OCI-LY3 (cell line): ENCODE measurements at regions not wholly inside any gene's neighbourhood (a gene's known extent, or its start where the extent isn't known, plus 50 kb on each side); places are given as distances from the start of the nearest gene placed in this dataset.
A peak's percentile ranks its signal among the peaks of the same experiment; 100 is the strongest.

ENCODE experiments used
- H2AFZ ChIP-seq: fragments of 200-600, 300-600 bp; shearing (Covaris generic); 2 replicates; pipeline ENCODE4 v1.6.0; 2014; ENCODE audit warnings: antibody characterized with exemption, low read depth, low read length
- H3K27ac ChIP-seq: fragments of 200-600, 300-600 bp; sonication (generic); 2 replicates; pipeline ENCODE4 v1.5.1; 2014; ENCODE audit warnings: mild to moderate bottlenecking, low read length, moderate library complexity, mixed read lengths
- H3K27me3 ChIP-seq: fragments of 200-600, 300-600 bp; sonication (generic); 2 replicates; pipeline ENCODE4 v1.6.1; 2014; ENCODE audit warnings: low read depth, low read length, mixed read lengths
- H3K36me3 ChIP-seq: fragments of 200-600, 300-600 bp; sonication (generic); replicated peaks from 2 replicates; pipeline ENCODE3; 2014; ENCODE audit warnings: low read depth, low read length, mixed read lengths
- H3K4me1 ChIP-seq: fragments of 300-600, 200-600 bp; sonication (generic); 2 replicates; pipeline ENCODE4 v1.6.1; 2014; ENCODE audit warnings: low read length, mixed read lengths
- H3K4me2 ChIP-seq: fragments of 200-600, 300-600 bp; sonication (generic); 2 replicates; pipeline ENCODE4 v1.6.1; 2014; ENCODE audit warnings: low read length, mixed read lengths
- H3K4me3 ChIP-seq: fragments of 300-600, 200-600 bp; sonication (generic); 2 replicates; pipeline ENCODE4 v1.5.1; 2014; ENCODE audit warnings: antibody characterized with exemption, mild to moderate bottlenecking, low read length, moderate library complexity
- H3K79me2 ChIP-seq: fragments of 300-600, 200-600 bp; shearing (Covaris generic); 2 replicates; pipeline ENCODE4 v1.6.1; 2014; ENCODE audit warnings: mild to moderate bottlenecking, low read length, mixed read lengths
- H3K9ac ChIP-seq: fragments of 300-600, 200-600 bp; shearing (Covaris generic); 2 replicates; pipeline ENCODE4 v1.6.0; 2014; ENCODE audit warnings: mild to moderate bottlenecking, low read length, moderate library complexity
- H3K9me3 ChIP-seq: fragments of 200-600, 300-600 bp; shearing (Covaris generic); 2 replicates; pipeline ENCODE4 v1.6.1; 2014; ENCODE audit warnings: low read length, mixed read lengths; ENCODE audit not compliant: insufficient read depth
- H4K20me1 ChIP-seq: fragments of 200-600, 300-600 bp; sonication (generic); 2 replicates; pipeline ENCODE4 v1.6.1; 2016; ENCODE audit warnings: low read length, mixed read lengths; ENCODE audit not compliant: insufficient read depth
- CTCF ChIP-seq: fragments of 200-600, 300-600 bp; sonication (generic); IDR thresholded peaks from 2 replicates; pipeline ENCODE4 v1.5.1; 2014; ENCODE audit warnings: antibody characterized with exemption, low read length, low read depth
- EZH2phosphoT487 ChIP-seq: fragments of 200-600 bp; shearing (Covaris generic); IDR thresholded peaks from 2 replicates; pipeline ENCODE4 v1.6.1; 2018; ENCODE audit warnings: antibody characterized with exemption, mixed run types, low read depth

- Histone ChIP-seq H3K9ac (no peak overlapping the region), H3K27ac (no peak overlapping the region), H3K4me1 (peaks cover 11% of the 10 kb centered on the region), H3K4me3 (no peak overlapping the region), H3K79me2 (no peaks in the 10 kb centered on the region), H3K36me3 (no peaks in the 10 kb centered on the region), H3K4me2 (no peak overlapping the region), H3K27me3 (no peaks in the 10 kb centered on the region), H3K9me3 (no peaks in the 10 kb centered on the region), H2AFZ (no peak overlapping the region), H4K20me1 (no peaks in the 10 kb centered on the region)
- TF ChIP-seq CTCF: no peak
- TF ChIP-seq EZH2phosphoT487: no peak
Measured at GRCh38 chr1:79716447-79716846, 709.9 kb upstream of the ADGRL4 start.

GRCh38 chr1:79714664-79715063, 708.1 kb upstream of the ADGRL4 start:
- Histone ChIP-seq H4K20me1 (no peaks in the 10 kb centered on the region), H3K4me1 (peaks cover 26% of the 10 kb centered on the region), H3K79me2 (no peaks in the 10 kb centered on the region), H3K9ac (no peak overlapping the region), H2AFZ (no peak overlapping the region), H3K27ac (no peak overlapping the region), H3K36me3 (peaks cover 3% of the 10 kb centered on the region), H3K27me3 (no peaks in the 10 kb centered on the region), H3K9me3 (no peaks in the 10 kb centered on the region; the same call in 1 of the 2 replicates), H3K4me3 (no peak overlapping the region), H3K4me2 (no peak overlapping the region)
- no peak for TF ChIP-seq CTCF
- no peak for TF ChIP-seq EZH2phosphoT487

- peaks cover 41% of the 10 kb centered on the region for H3K4me1 ChIP-seq
- H2AFZ ChIP-seq: no peak overlapping the region
- H3K4me3 ChIP-seq: peak overlapping the region; percentile 40
- no peaks in the 10 kb centered on the region; the same call in 1 of the 2 replicates for H3K9me3 ChIP-seq
- H3K4me2 ChIP-seq: peak overlapping the region; percentile 78
- H3K79me2 ChIP-seq: no peaks in the 10 kb centered on the region
- H4K20me1 ChIP-seq: no peaks in the 10 kb centered on the region
- no peaks in the 10 kb centered on the region for H3K27me3 ChIP-seq
- peak overlapping the region; percentile 97 for H3K27ac ChIP-seq
- TF ChIP-seq EZH2phosphoT487 (no peak), CTCF (no peak)
- peaks cover 3% of the 10 kb centered on the region for H3K36me3 ChIP-seq
- peak overlapping the region; percentile 68 for H3K9ac ChIP-seq
Measured at GRCh38 chr1:79711001-79711431, 704.5 kb upstream of the ADGRL4 start.

DNA sequence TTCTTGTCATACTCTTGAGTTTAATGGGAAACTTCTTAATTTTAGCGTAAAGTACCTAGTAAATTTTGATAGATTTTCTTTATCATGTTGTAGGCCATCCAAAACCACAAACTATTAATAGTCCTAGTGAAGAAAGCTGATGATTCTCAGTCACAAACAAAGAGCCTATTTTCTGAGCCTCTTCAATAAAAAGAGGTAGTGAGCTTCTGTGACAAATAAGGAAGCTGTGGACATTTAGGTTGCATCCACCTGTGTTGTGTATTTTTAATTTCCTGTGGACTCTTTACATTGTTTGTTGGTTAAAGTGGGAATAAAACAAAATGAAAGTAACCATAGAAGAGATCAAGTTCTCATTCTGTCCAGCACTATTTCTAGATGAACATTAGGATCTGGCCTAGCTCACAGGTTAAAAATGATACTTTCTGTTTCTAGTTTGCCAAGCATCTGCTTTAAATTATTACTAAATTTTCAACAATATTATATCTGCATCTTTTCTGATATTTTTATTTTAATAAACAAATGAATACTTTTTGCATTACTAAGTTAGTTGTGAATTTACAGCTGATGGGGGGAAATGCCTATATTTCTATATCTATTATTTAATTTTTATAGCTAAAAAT, 702.2 kb upstream of the ADGRL4 start:
- Histone ChIP-seq H3K9ac (peak overlapping the region; percentile 24; the same call in 1 of the 2 replicates), H3K27me3 (no peaks in the 10 kb centered on the region), H3K4me1 (peaks cover 49% of the 10 kb centered on the region), H3K27ac (peak overlapping the region; percentile 30), H2AFZ (peak overlapping the region; percentile 41; the same call in 1 of the 2 replicates), H3K9me3 (no peaks in the 10 kb centered on the region; the same call in 1 of the 2 replicates), H3K4me3 (no peak overlapping the region), H4K20me1 (no peaks in the 10 kb centered on the region), H3K79me2 (no peaks in the 10 kb centered on the region), H3K36me3 (peaks cover 3% of the 10 kb centered on the region), H3K4me2 (peak overlapping the region; percentile 47)
- TF ChIP-seq EZH2phosphoT487 (no peak), CTCF (no peak)
